CD4-positive, alpha-beta T cell treated with Interleukin-1 beta for 1 hour (primary cell): ENCODE measurements at regions not wholly inside any gene's neighbourhood (a gene's known extent, or its start where the extent isn't known, plus 50 kb on each side); places are given as distances from the start of the nearest gene placed in this dataset.
"Not testable (repeated sequence)": the region's sequence is repeated elsewhere in the genome, so short reads cannot be mapped to it uniquely, and the experiment has no call there.

Source experiments
- DNase-seq, 2 donors: peaks; one replicate each; pipeline ENCODE4 v3.0.0-alpha.2; 2020 to 2022

DNA sequence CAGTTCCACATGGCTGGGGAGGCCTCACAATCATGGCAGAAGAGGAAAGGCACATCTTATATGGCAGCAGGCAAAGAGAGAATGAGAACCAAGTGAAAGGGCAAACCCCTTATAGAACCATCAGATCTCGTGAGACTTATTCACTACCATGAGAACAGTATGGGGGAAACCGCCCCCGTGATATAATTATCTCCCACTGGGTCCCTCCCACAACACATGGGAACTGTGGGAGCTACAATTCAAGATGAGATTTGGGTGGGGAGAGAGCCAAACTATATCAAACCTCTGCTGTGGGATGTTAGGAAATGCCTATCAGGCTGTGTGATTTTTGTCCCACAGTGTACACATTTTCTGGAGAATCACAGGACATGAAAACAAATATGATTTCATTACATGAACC is 415.8 kb downstream of the TSHZ3 start:
- DNase-seq, result not testable (repeated sequence)

DNA sequence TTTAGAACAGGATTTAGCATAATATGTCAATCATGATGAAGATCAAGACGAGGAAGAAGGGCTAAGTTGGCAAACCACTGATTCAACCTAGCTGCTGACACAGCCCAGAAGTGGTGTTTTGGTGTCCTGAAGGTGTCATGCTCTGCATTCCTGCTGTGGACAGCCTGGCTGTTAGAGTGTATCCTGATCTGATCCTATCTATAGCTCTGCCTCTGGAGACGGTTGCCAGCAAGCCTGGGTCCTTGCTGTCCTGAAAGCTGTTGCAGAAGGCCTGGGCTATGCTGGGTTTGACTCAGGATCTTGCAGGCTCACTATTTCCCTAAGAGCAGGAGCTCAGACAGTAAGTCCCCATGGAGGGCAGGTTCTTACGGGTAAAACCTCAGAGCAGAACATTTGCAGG is 416.4 kb downstream of the TSHZ3 start:
- DNase-seq, result no peak

DNA sequence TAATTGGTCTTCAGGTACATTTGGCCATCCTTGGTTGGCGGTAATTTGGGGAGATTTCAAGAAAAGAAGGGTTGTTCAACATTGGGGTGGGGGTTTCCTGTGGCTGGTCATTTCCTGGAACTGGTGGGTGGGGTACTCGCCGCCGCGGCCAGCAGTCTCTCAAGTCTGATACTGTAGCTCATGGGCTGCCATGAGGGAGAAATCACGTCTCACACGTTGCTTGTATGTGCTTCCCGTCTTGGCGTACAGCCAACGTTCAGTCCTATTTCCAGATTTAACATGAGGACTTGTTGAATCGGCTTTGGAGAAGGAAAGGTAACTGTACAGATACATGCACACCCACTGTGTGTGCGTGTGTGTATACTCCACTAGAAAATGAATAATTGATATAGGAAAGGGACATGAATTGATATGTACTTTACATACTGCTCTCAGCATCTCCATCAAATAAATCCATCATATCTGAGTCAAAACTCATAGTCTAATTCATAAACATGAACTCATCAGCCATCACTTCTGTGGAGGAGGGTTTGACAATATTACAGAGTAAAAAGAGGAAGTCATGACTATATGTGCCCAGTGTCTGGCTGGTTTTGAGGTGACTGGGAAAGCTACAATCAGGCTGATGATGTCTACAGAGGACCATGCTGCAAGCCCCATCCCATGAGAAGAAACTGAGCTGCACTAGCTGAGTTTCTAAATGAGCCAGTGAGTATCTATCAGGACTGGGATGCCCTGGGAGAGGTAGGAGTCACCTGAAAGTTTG is 418.1 kb downstream of the TSHZ3 start:
- DNase-seq, result no peak

DNA sequence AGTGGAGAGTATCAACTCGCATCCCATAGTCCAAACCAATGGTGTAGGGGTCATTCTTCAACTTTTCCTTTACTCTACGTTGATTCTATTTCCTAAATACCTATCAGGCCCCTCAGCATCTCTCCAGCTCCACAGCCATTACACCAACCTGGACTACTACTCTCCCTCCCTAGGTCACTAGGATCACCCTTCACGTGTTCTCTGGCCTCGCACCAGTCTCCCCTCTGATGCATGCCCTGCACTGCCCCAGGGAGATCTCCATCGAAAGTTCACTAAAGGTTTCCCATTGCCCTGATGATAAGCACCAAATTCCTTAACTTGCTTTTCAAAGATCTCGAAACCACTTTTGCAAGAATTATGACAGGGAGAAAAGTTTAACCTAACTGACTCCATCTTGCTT is 421.5 kb downstream of the TSHZ3 start:
- DNase-seq, result no peak

DNA sequence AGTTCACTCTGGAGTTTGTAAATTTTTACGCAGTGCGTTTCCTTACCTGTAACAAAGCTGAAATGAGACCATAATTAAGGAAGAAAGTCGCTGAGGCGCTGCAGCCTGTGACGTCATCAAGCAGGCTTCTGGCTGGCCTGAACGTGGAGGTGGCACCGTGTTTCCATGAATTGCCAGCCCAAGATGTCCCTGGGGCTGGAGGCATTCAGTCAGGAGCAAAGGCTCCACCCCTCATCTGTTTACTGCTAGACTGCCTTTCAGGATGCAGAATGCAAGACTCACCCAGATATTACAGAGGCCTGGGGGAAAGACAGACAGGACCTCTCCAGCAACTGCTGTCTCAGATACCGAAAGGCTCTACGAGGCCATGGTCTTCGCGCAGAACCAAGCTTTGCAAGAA is 424.6 kb downstream of the TSHZ3 start:
- no peak for DNase-seq

DNA sequence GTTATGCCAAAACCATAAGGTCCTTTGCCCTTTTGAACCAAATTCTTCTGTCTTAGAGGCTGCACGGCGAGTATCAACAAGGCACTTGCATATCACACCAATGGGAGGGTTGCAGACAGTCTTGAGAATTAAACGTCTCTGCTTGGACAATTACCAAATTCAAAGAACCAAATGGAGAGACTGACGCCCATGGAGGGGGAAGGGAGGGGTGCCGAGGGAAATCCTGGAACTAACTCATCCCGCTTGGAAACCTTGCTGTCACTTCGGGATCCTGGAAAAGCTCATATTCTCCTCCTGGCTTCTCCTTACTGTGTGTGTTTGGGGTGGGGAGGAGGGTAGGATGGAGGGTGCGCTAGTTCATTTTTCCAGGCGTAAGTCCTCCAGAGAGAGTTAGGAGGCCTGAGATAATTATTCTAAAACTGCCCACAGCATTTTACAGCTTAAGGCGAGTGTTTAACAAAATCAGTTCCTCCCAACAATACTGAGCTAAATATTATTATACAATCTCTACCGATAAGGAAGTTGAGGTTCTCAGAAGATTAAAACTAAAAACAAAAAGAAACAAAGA is 425.1 kb downstream of the TSHZ3 start:
- no peak for DNase-seq

DNA sequence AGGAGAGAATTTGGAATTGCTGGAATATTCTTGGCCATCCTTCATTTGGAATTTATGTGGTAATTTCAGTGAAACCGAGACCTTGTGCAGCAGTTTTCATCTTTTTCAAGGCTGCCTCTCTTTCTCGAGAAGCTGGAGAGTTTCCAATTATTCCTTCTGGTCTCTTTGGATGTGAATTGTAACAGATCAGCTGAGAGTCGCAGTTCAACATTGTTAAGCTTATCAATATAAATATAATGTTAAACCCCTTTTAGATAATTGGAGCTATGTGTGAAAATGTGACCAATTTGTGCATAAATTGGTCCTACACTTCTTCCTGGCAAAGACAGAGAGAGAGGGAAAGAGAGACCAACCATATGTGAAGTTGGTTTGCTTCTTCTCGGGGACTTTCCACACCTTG is 425.6 kb downstream of the TSHZ3 start:
- no peak for DNase-seq

DNA sequence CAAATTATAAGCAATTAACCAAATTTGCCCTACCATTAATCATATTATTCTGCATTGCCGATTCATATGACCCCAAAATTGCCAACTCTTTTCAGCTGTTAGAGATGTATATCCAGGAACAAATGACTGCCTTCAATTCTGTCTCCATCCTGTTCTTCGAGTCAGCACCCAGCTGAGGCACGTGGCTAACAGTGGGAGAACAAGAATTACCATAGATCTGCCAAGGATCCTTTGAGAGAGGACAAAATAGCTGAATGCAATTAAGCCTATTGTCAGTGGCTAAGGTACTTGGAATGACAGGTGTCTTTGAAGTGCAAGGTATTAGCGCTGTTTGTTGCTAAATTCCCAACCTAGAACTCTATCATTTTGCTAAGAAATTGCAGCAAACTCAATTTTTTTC is 426.1 kb downstream of the TSHZ3 start:
- DNase-seq, result no peak

DNA sequence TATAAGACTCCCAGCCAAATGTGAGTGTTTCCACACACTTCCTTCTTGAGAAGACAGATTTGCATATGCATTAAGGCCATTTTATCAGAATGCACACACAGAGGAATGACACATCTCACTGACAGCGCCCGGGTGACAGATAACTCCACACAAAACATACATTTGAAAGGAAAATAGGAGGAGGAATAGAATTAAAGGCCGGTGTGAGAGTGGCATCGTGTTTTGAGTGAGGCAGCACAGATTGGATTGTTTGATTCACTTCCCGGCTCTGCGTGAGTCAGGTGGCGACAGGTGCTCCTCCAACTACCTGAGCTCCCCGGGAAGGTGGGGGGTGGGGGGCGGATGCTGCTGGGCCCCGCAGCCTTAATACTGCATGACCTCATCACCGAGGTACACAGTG is 429.0 kb downstream of the TSHZ3 start:
- DNase-seq, result no peak

DNA sequence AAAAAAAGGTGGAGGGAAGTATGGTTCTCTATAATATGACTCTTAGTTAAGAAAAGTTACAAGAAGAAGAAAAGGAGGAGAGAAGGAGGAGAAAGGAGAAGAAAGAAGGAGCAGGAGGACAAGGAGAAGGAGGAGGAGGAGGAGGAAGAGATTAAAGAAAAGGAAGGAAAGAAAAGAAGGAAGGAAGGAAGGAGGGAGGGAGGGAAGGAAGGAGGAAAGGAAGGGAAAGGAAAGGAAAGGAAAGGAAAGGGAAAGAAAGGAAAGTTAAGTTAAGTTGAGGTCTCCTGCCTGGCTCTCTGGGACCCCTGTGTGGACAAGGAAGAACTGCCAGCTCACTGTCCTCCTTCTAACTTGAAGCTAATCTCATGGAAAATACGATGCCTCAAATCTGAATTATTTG is 429.5 kb downstream of the TSHZ3 start:
- DNase-seq, result no peak

DNA sequence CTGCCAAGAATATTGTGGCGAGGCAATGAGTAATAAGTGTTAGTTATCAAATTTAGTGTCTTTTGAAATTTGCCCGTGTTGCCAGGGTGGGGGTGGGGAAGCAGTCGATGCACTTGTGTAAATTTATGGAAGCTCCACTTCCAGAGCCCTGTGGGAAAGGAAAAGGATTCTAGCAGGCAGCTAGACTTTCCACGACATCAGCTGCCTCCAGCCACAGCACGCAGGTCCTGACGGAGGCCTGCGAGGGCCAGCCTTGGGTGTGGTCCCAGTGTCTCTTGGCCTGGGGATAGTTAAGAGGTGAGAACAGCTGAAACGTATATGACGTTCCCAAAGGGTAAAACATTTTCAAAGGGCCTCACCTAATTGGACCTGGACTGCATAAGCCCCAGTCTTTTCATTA is 433.0 kb downstream of the TSHZ3 start:
- DNase-seq, result no peak

DNA sequence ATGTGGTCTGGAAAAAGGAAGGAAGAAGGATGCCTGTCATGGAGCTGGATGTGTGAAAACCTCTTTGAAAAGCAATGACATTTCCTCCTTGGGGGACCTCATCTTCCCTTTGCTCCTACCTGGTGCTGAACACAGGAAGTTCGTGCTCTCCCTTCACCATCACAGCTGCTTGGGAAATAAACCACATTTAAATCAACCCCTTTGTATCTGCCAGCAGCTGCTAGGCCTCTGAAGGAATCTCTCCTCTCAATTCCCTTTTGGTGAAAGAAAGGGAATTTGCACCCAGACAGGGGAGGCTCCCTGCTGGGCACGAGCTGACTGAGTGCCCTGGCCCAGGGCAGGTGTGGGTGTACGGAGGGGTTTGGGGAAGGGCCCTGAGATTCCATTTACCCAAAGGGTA is 437.7 kb downstream of the TSHZ3 start:
- DNase-seq, result no peak

DNA sequence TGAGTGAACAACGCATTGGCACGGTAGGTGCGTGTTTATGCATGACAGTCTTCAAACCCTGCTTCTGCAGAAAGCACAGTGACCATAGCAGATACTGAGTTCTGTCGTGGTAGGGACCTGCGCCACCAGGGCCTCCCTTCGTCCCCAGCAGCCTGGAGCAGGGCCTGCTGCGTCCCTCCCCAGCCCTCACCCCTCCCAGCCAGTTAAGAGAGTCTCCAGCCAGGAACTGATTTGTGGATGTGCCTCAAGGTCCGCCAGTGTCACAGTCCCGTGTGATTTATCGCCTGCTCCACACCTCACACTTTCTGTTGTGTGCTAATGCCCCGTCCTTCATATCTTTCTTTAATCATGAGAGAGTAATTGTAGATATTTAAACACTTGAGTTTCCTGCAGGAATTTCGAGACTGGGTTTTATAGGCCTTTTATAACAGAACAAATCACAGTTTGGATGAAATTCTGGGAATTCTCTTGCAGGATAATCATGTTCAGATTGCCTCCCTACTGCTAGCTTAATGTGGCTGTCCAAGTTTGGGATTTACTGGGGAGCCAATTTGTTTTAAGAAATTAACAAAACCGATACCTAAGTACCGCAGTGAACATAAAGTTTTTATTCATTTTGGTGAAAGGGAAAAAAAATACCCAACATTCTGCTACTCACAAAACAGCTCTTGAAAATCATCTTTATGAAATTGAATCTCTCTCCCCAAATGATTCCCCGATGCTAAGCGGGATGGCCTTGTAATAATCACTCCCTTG is 438.6 kb downstream of the TSHZ3 start:
- DNase-seq, result no peak

DNA sequence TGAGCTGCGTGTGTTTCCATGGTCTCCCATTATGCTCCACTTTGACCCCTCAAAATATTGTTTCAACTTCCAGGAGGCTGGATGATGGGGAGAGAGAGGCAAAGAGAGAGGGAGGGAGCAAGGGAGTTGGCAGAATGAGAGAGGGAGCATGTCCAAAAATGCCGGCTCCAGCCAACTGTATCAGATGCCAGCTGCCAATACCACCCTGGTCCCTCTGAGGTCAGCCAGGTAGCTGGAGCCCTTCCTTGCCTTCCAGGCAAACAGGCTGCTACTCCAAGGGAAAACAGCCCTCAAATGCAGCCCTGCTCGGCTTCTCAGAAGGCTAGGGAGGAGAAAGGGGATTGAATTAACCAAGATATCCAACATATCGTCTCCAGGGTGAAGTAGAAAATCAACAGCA is 440.0 kb downstream of the TSHZ3 start:
- no peak for DNase-seq

DNA sequence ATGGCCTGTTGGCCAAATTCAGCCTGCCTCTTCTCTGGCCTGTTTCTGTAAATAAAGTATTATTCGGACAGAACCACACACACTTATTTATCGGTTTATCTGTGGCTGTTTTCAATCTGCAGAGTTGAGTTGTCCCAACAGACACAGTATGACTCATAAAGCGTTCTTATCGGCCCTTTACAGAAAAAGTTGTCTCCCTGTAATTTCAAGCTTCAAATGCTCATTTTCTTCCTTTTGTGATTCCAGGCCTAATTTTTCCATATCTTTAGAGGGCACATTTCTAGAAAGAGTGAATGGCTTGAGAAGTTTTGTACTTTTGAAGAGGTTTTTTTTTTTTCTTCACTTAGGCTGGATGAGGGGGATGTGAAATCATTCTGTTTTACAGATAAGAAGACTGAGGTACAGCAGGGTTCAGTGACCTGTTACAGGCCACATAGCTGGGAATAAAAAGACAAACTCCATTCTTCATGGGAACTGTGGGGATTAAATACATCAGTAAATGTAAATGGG is 440.9 kb downstream of the TSHZ3 start:
- DNase-seq, result no peak

DNA sequence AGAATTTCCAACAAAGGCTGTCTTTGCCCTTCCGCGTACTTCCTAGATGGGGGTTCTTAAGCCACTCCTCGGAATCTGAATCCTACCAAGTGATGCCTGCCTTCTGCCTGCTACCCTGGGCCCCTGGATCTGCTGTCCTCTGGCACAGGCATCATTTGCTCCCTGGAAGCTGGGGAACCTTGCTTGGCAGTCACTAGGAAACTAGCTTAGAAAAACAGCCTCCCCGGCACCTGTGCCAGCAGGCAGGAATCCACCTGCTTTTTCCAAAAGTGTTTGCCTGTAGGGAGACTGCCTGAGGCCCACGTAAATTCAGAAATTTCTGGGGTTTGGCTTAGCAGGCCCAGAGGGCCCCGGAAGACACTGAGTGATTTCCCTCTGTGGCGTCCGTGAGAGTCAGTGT is 442.4 kb downstream of the TSHZ3 start:
- DNase-seq, result no peak

DNA sequence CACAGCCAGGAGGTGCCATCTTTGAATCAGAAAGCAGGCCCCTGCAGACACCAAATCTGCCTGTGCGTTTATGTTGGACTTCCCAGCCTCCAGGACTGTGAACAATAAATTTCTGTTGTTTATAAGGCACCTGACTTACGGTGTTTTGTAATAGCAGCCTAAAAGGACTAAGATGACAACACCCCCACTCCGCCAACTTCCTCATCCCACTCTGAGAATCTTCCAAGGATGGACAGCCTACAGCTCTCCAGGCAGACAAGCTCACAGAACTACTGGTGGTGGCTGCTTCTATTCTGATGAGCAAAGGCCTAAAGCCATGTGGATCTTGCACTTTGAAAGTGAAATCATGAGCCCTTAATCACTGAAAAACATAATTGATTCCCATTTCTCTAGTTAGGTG is 449.2 kb downstream of the TSHZ3 start:
- DNase-seq, result no peak

DNA sequence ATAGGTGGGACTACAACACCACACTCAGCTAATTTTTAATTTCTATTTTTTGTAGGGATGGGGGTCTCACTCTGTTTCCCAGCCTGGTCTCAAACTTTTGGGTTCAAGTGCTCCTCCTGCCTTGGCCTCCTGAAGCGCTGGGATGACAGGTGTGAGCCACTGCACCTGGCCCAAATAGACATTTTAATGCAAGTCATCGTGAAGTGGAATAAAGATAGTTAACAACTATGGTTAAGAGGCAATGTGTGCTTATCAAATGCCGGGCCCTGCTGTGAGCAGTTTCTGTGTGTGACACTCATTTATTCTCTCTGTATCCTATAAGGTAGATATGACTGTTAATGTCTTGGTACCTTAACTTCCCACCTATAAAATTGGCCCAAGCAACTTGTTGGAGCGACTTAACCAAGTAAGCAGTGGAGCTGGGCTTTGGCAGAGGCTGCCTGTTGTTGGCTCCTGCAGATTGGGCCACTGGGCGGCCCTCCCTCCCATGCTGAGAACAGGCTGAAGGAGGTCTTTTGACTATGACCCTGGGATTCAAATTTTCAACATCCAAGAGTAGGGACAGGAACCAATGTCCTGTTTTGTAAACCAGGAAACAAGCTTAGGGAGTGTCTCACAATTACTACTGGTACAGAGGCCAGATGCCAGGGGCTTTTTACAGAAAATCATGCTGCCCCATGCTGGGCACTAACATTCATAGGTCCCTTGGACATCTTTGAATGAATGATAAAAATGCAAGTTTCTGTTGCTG is 450.7 kb downstream of the TSHZ3 start:
- DNase-seq, result no peak

DNA sequence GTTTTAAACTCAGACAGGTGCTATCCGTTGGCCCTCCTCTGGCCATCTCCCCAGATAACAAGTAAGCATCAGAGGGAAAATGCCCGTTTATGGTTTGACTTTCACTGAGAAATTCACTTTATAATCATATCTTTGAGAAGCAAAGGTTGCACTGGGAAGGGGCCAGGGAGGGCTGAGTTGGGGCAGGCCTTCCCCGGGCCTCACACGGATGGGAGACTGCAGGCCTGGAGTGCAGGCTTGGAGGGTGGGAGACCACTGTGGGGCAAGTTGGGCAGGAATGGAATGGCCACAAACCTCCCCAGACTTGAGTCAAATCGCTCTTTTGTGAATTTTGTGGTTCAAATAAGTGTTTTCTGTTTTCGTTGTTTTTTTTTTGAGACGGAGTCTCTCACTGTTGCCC is 451.7 kb downstream of the TSHZ3 start:
- no peak for DNase-seq

DNA sequence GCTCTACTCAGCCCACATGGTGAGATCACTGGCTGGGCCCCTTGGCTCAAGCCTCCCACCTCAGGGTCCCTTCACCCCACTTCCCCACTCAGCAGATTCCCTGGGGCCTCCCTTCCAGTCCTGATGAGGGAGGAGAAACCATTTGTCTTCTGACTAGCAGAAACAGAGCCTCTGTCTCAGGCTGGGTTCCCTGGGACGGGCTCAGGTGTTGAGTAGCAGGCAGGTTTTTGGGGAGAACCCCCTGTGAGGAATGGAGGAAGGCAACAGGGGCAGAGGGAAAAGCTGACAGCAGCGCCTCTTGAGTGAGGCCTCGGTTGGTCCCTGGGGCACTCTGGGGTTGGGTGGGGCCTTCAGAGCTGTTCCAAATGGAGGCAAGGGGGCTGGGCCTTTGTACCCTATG is 452.2 kb downstream of the TSHZ3 start:
- DNase-seq, result no peak

DNA sequence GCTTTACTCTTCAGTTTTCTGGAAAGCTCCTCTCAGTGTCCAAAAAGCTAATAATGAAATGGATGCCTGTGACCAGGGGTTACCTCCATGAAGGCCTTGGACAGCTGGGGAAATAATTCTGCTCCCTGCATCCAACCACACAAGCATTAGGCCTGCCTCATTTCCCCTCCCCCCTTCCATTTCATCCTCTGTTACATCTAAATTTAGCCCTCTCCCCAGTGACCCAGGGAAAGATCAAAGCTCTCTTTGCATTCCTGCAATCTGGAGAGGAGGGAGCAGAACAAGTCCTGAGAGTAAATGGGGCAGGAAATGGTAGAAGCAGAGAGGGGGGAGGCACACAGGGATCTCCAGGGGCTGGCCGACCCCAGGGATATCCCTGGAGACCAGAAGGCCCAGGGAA is 452.7 kb downstream of the TSHZ3 start:
- no peak for DNase-seq

DNA sequence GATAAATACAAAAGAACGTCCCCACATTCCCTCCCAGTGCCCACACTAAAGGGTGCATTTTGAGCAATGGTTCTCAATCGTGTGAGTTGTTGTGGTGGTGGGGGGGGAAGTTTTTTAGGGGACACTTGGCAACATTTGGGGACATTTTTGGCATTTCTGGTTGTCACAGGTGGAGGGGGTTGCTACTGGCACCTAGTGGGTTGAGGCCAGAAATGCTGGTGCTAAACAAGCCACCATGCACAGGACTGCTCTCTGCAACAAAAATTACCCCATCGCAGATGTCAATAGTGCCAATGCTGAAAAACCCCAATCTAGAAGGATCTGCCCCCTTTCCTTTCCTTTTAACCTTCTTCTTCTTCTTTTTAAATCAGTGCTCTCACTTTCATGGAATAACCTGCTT is 453.3 kb downstream of the TSHZ3 start:
- no peak for DNase-seq

DNA sequence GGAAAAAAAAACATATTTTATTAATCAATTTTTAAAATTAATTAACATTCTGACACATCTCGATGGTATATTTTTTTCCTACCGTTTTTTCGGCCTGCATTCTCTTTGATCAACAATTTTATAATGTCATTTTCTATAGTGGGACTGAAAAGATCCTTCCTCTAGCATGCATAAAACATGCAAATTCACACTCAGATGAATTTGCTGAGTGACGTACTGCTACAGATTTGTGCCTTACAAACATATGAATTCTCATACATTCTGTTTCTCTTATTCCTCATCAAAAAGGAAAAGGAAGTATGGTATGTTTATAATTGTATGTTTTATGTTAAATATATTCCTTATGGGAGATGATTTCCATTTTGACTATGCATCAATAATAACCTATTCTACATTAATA is 458.2 kb downstream of the TSHZ3 start:
- no peak for DNase-seq
